Mesenchymal stem cell (in vitro differentiated cells and primary cell): ENCODE measurements at regions not wholly inside any gene's neighbourhood (a gene's known extent, or its start where the extent isn't known, plus 50 kb on each side); places are given as distances from the start of the nearest gene placed in this dataset.
A peak's percentile ranks its signal among the peaks of the same experiment; 100 is the strongest.

Source experiments
- DNase-seq: peaks from one replicate; pipeline ENCODE4 v3.0.0-alpha.2; 2013
- H2AFZ ChIP-seq: one replicate; pipeline ENCODE4 v1.6.1; 2013; ENCODE audit warnings: low read depth, mild to moderate bottlenecking, control low read depth, inconsistent platforms, low read length, moderate library complexity
- H2AK5ac ChIP-seq: 2 replicates; pipeline ENCODE4 v1.6.1; 2013; ENCODE audit warnings: low read length, moderate library complexity, mild to moderate bottlenecking, inconsistent platforms; ENCODE audit not compliant: severe bottlenecking
- H2BK120ac ChIP-seq: one replicate; pipeline ENCODE4 v1.6.1; 2013; ENCODE audit warnings: low read depth, mild to moderate bottlenecking, inconsistent platforms, low read length, moderate library complexity
- H2BK12ac ChIP-seq, 2 experiments: one replicate each; pipeline ENCODE4 v1.6.1; 2013; ENCODE audit warnings: inconsistent platforms in 2 of 2, low read length in 2 of 2, mild to moderate bottlenecking in 2 of 2, moderate library complexity in 2 of 2, control low read depth in 1 of 2
- H2BK15ac ChIP-seq: one replicate; pipeline ENCODE4 v1.6.1; 2013; ENCODE audit warnings: mild to moderate bottlenecking, low read depth, inconsistent platforms; ENCODE audit not compliant: poor library complexity, severe bottlenecking
- H2BK5ac ChIP-seq: 2 replicates; pipeline ENCODE4 v1.6.1; 2013; ENCODE audit warnings: low read depth, mild to moderate bottlenecking, low read length, control low read depth, inconsistent platforms; ENCODE audit not compliant: poor library complexity, severe bottlenecking
- H3K14ac ChIP-seq, 2 experiments: one replicate each; pipeline ENCODE4 v1.6.1; 2013; ENCODE audit warnings: inconsistent platforms in 2 of 2, low read length in 2 of 2, control low read depth in 1 of 2, mild to moderate bottlenecking in 1 of 2, moderate library complexity in 1 of 2
- H3K18ac ChIP-seq, 2 experiments: one replicate each; pipeline ENCODE4 v1.6.1; 2013; ENCODE audit warnings: inconsistent platforms in 2 of 2, low read length in 2 of 2, control low read depth in 1 of 2, low read depth in 1 of 2, mild to moderate bottlenecking in 1 of 2
- H3K23ac ChIP-seq, 2 experiments: one replicate each; pipeline ENCODE4 v1.6.1; 2013; ENCODE audit warnings: inconsistent platforms in 2 of 2, low read length in 2 of 2, mild to moderate bottlenecking in 2 of 2, moderate library complexity in 2 of 2, control low read depth in 1 of 2
- H3K27ac ChIP-seq: 2 replicates; pipeline ENCODE4 v1.5.1; 2013; ENCODE audit warnings: mild to moderate bottlenecking, moderate library complexity, low read length, control low read depth, inconsistent platforms; ENCODE audit not compliant: poor library complexity, severe bottlenecking
- H3K27me3 ChIP-seq, 2 experiments: 2 replicates each; pipeline versions ENCODE4 v1.6.1 to v1.7.0; 2013; ENCODE audit warnings: low read length in 2 of 2, mild to moderate bottlenecking in 2 of 2, moderate library complexity in 2 of 2, control low read depth in 1 of 2, inconsistent platforms in 1 of 2; ENCODE audit not compliant: control insufficient read depth in 1 of 2, insufficient read depth in 1 of 2
- H3K36me3 ChIP-seq, 2 experiments: 2 replicates each; pipeline versions ENCODE4 v1.6.1 to v1.7.0; 2013; ENCODE audit warnings: low read length in 2 of 2, control low read depth in 1 of 2, inconsistent platforms in 1 of 2, low read depth in 1 of 2, mild to moderate bottlenecking in 1 of 2; ENCODE audit not compliant: insufficient read depth in 2 of 2, control insufficient read depth in 1 of 2
- H3K4ac ChIP-seq, 2 experiments: one replicate each; pipeline ENCODE4 v1.6.1; 2013; ENCODE audit warnings: inconsistent platforms in 2 of 2, low read length in 2 of 2, mild to moderate bottlenecking in 2 of 2, moderate library complexity in 2 of 2, control low read depth in 1 of 2, low read depth in 1 of 2
- H3K4me1 ChIP-seq: 2 replicates; pipeline ENCODE4 v1.6.1; 2013; ENCODE audit warnings: low read depth, low read length, control low read depth; ENCODE audit not compliant: control insufficient read depth, insufficient read depth
- H3K4me2 ChIP-seq: 2 replicates; pipeline ENCODE4 v1.6.1; 2013; ENCODE audit warnings: low read length, mild to moderate bottlenecking, inconsistent platforms; ENCODE audit not compliant: poor library complexity, severe bottlenecking
- H3K4me3 ChIP-seq, 2 experiments: 2 replicates each; pipeline versions ENCODE4 v1.5.1 to v1.7.0; 2013; ENCODE audit warnings: low read length in 2 of 2, mild to moderate bottlenecking in 2 of 2, control low read depth in 1 of 2, low read depth in 1 of 2; ENCODE audit not compliant: insufficient read depth in 1 of 2
- H3K79me1 ChIP-seq: replicated peaks from 2 replicates; pipeline ENCODE4 v1.6.1; 2013; ENCODE audit warnings: mild to moderate bottlenecking, control low read depth, low read length, inconsistent platforms; ENCODE audit not compliant: poor library complexity, severe bottlenecking
- H3K9ac ChIP-seq: 2 replicates; pipeline ENCODE4 v1.7.0; 2013; ENCODE audit warnings: mild to moderate bottlenecking, low read length, moderate library complexity
- H3K9me3 ChIP-seq: 2 replicates; pipeline ENCODE4 v1.7.0; 2013; ENCODE audit warnings: mild to moderate bottlenecking, low read length; ENCODE audit not compliant: control insufficient read depth
- H4K8ac ChIP-seq: one replicate; pipeline ENCODE4 v1.6.1; 2013; ENCODE audit warnings: inconsistent platforms, mild to moderate bottlenecking, low read length, moderate library complexity
- H4K91ac ChIP-seq: one replicate; pipeline ENCODE4 v1.6.1; 2013; ENCODE audit warnings: mild to moderate bottlenecking, low read length, inconsistent platforms
- WGBS: methylation state at CpG from one replicate; pipeline ENCODE4 v1.1.7; 2013; ENCODE audit warnings: mixed read lengths; 5-methylcytosine and 5-hydroxymethylcytosine counted together

GRCh38 chr4:125428832-125429231 lies 114.1 kb downstream of the FAT4 start:
- Histone ChIP-seq H2AFZ (no peak overlapping the region), H4K8ac (no peak overlapping the region), H3K23ac (no peak overlapping the region), H3K4me2 (no peak overlapping the region), H2BK5ac (no peak overlapping the region), H4K91ac (no peak overlapping the region), H2AK5ac (no peak overlapping the region), H3K36me3 (no peaks in the 10 kb centered on the region), H3K14ac (no peak overlapping the region), H3K4me3 (no peak overlapping the region), H2BK120ac (no peak overlapping the region), H3K18ac (no peak overlapping the region), H3K4ac (no peak overlapping the region), H3K9ac (no peak overlapping the region), H3K4me1 (no peaks in the 10 kb centered on the region), H3K27me3 (no peaks in the 10 kb centered on the region), H2BK15ac (no peak overlapping the region), H3K27ac (no peak overlapping the region), H3K79me1 (no peaks in the 10 kb centered on the region), H2BK12ac (no peak overlapping the region), H3K9me3 (no peaks in the 10 kb centered on the region)
- DNase-seq, result no peak
- 99% methylated on average over 2 of the region's 2 CpGs for WGBS

GRCh38 chr4:125430086-125430485 lies 115.3 kb downstream of the FAT4 start:
- Histone ChIP-seq H2AK5ac (no peak overlapping the region), H4K91ac (no peak overlapping the region), H3K4me3 (no peak overlapping the region), H2BK120ac (no peak overlapping the region), H3K4me1 (no peaks in the 10 kb centered on the region), H3K79me1 (no peaks in the 10 kb centered on the region), H3K14ac (no peak overlapping the region), H2AFZ (no peak overlapping the region), H3K36me3 (no peaks in the 10 kb centered on the region), H3K4me2 (no peak overlapping the region), H3K18ac (no peak overlapping the region), H4K8ac (no peak overlapping the region), H3K9ac (no peak overlapping the region), H3K23ac (no peak overlapping the region), H3K4ac (no peak overlapping the region), H2BK5ac (no peak overlapping the region), H2BK12ac (no peak overlapping the region), H2BK15ac (no peak overlapping the region), H3K9me3 (no peaks in the 10 kb centered on the region), H3K27ac (no peak overlapping the region), H3K27me3 (no peaks in the 10 kb centered on the region)
- 92% methylated on average over 3 of the region's 4 CpGs for WGBS
- DNase-seq, result no peak

GRCh38 chr4:125432078-125432477 lies 117.3 kb downstream of the FAT4 start:
- peaks cover 0 to 3% of the 10 kb centered on the region in 2 experiments for H3K36me3 ChIP-seq
- H2BK5ac ChIP-seq, result no peak overlapping the region
- H3K23ac ChIP-seq, result no peak overlapping the region
- no peak overlapping the region for H2BK15ac ChIP-seq
- no peaks in the 10 kb centered on the region for H3K79me1 ChIP-seq
- H2BK120ac ChIP-seq, result no peak overlapping the region
- no peaks in the 10 kb centered on the region for H3K4me1 ChIP-seq
- H3K27me3 ChIP-seq, result no peaks in the 10 kb centered on the region
- H2AK5ac ChIP-seq, result no peak overlapping the region
- no peak overlapping the region for H2BK12ac ChIP-seq
- H3K9ac ChIP-seq, result no peak overlapping the region
- 14% methylated on average over 2 of the region's 2 CpGs for WGBS
- H3K4me3 ChIP-seq, result no peak overlapping the region
- no peak overlapping the region for H3K14ac ChIP-seq
- no peak overlapping the region for H4K91ac ChIP-seq
- no peaks in the 10 kb centered on the region for H3K9me3 ChIP-seq
- no peak overlapping the region for H4K8ac ChIP-seq
- H3K4me2 ChIP-seq, result no peak overlapping the region
- no peak overlapping the region for H2AFZ ChIP-seq
- H3K27ac ChIP-seq, result no peak overlapping the region
- peak; percentile 66 for DNase-seq
- no peak overlapping the region for H3K4ac ChIP-seq
- peak overlapping the region in 1 of 2 experiments; percentile 37 for H3K18ac ChIP-seq

- Histone ChIP-seq H3K9me3 (no peaks in the 10 kb centered on the region), H3K9ac (no peak overlapping the region), H2AK5ac (no peak overlapping the region), H2BK12ac (no peak overlapping the region), H3K4me1 (no peaks in the 10 kb centered on the region), H4K91ac (no peak overlapping the region), H3K79me1 (no peaks in the 10 kb centered on the region), H2BK5ac (no peak overlapping the region), H3K14ac (no peak overlapping the region), H3K36me3 (peaks cover 0 to 3% of the 10 kb centered on the region in 2 experiments), H2AFZ (no peak overlapping the region), H2BK120ac (no peak overlapping the region), H3K4me2 (no peak overlapping the region), H3K23ac (no peak overlapping the region), H3K4me3 (no peak overlapping the region), H3K18ac (no peak overlapping the region), H3K27ac (no peak overlapping the region), H4K8ac (no peak overlapping the region), H3K4ac (no peak overlapping the region), H2BK15ac (no peak overlapping the region), H3K27me3 (no peaks in the 10 kb centered on the region)
- no CpG with 5 or more reads among the region's 2 CpGs for WGBS
- peak; percentile 36 for DNase-seq
Observed at GRCh38 chr4:125433453-125433852, 118.7 kb downstream of the FAT4 start.
